Activated CD8-positive, alpha-beta memory T cell treated with anti-CD3 and anti-CD28 coated beads for 1 hour (primary cell): ENCODE measurements at regions not wholly inside any gene's neighbourhood (a gene's known extent, or its start where the extent isn't known, plus 50 kb on each side); places are given as distances from the start of the nearest gene placed in this dataset.
"Not testable (repeated sequence)": the region's sequence is repeated elsewhere in the genome, so short reads cannot be mapped to it uniquely, and the experiment has no call there.

Experiments used
- DNase-seq, 2 donors: peaks; one replicate each; pipeline ENCODE4 v3.0.0-alpha.2; 2020; ENCODE audit warnings: low read depth in 1 of 2; ENCODE audit errors: extremely low read depth in 1 of 2

GRCh38 chr10:11691319-11691755, 50.8 kb upstream of the ECHDC3 start:
- no peak for DNase-seq

GRCh38 chr10:11689945-11690736, 52.0 kb upstream of the ECHDC3 start:
- DNase-seq = no peak

GRCh38 chr10:11688448-11688795, 53.8 kb upstream of the ECHDC3 start:
- not testable (repeated sequence) for DNase-seq

GRCh38 chr10:11687779-11688447, 54.3 kb upstream of the ECHDC3 start:
- no peak for DNase-seq

- no peak for DNase-seq
Measured at GRCh38 chr10:11687357-11687771, 54.8 kb upstream of the ECHDC3 start.

- DNase-seq = peak; percentile 3 to 23
Measured at GRCh38 chr10:11685787-11686218, 56.4 kb upstream of the ECHDC3 start.

GRCh38 chr10:11684717-11685645, 57.2 kb upstream of the ECHDC3 start:
- peak; percentile 22 to 24 for DNase-seq

GRCh38 chr10:11684341-11684716, 57.9 kb upstream of the ECHDC3 start:
- DNase-seq = not testable (repeated sequence)

GRCh38 chr10:11683529-11684320, 58.5 kb upstream of the ECHDC3 start:
- no peak for DNase-seq

- DNase-seq = no peak
Measured at GRCh38 chr10:11682851-11683250, 59.3 kb upstream of the ECHDC3 start.

- DNase-seq = no peak
Measured at GRCh38 chr10:11682267-11682683, 59.9 kb upstream of the ECHDC3 start.

GRCh38 chr10:11680496-11680895, 61.7 kb upstream of the ECHDC3 start:
- no peak for DNase-seq

GRCh38 chr10:11679946-11680345, 62.2 kb upstream of the ECHDC3 start:
- DNase-seq = no peak

- no peak for DNase-seq
Measured at GRCh38 chr10:11678074-11678793, 63.9 kb upstream of the ECHDC3 start.

GRCh38 chr10:11677480-11677879, 64.7 kb upstream of the ECHDC3 start:
- no peak for DNase-seq

- DNase-seq = no peak
Measured at GRCh38 chr10:11673346-11674280, 62.2 kb upstream of the USP6NL start.

- no peak for DNase-seq
Measured at GRCh38 chr10:11672836-11673235, 61.4 kb upstream of the USP6NL start.

- no peak for DNase-seq
Measured at GRCh38 chr10:11670381-11670780, 58.9 kb upstream of the USP6NL start.
